ENCODE measurements at regions not wholly inside any gene's neighbourhood (a gene's known extent, or its start where the extent isn't known, plus 50 kb on each side); places are given as distances from the start of the nearest gene placed in this dataset.

DNA sequence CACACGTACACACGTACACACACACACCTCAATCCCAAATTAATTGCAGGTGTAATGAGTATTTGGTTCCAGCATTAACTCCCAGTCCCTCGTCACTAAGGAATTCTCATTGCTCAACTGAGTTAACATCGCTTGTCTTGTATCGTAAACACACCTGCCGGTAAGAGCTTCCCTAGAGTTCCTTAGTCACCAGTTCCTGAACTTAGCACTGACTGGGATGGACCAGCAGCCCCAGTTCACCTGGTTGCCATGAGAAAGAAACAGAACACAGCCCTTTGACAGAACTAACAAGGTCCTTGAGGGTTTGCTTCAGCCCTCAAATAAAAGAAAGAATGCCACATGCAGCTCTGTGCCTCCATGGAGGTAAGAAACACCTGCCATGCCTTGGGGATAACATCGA, 66.3 kb upstream of the SLCO3A1 start:
- no peak overlapping the region for H3K4me2 ChIP-seq (ENCODE audit: low read length)
- no peaks in the 10 kb centered on the region for H4K20me1 ChIP-seq (ENCODE audit: insufficient read depth, low read length)
- H3K4me3 ChIP-seq (ENCODE audit: low read length): no peak overlapping the region
- H3K27ac ChIP-seq (ENCODE audit: low read length): no peak overlapping the region
- H3K79me2 ChIP-seq (ENCODE audit: low read length): no peaks in the 10 kb centered on the region
- TF ChIP-seq, protein P1, sequence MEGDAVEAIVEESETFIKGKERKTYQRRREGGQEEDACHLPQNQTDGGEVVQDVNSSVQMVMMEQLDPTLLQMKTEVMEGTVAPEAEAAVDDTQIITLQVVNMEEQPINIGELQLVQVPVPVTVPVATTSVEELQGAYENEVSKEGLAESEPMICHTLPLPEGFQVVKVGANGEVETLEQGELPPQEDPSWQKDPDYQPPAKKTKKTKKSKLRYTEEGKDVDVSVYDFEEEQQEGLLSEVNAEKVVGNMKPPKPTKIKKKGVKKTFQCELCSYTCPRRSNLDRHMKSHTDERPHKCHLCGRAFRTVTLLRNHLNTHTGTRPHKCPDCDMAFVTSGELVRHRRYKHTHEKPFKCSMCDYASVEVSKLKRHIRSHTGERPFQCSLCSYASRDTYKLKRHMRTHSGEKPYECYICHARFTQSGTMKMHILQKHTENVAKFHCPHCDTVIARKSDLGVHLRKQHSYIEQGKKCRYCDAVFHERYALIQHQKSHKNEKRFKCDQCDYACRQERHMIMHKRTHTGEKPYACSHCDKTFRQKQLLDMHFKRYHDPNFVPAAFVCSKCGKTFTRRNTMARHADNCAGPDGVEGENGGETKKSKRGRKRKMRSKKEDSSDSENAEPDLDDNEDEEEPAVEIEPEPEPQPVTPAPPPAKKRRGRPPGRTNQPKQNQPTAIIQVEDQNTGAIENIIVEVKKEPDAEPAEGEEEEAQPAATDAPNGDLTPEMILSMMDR (IDR thresholded peaks at IDR 0.05; ENCODE audit: low read depth, low read length): no peak
- no peak for TF ChIP-seq EZH2phosphoT487 (IDR thresholded peaks at IDR 0.05; ENCODE audit: low read depth)
- no peak overlapping the region for H3K9ac ChIP-seq (ENCODE audit: low read length)
- H3K36me3 ChIP-seq (replicated peaks; ENCODE audit: low read depth, low read length): no peaks in the 10 kb centered on the region
- no peak overlapping the region for H2AFZ ChIP-seq (ENCODE audit: low read depth, low read length)
- H3K27me3 ChIP-seq (ENCODE audit: low read depth, low read length): no peaks in the 10 kb centered on the region
- no peaks in the 10 kb centered on the region for H3K4me1 ChIP-seq (ENCODE audit: low read length)
- H3K9me3 ChIP-seq (ENCODE audit: insufficient read depth, low read length): no peaks in the 10 kb centered on the region

DNA sequence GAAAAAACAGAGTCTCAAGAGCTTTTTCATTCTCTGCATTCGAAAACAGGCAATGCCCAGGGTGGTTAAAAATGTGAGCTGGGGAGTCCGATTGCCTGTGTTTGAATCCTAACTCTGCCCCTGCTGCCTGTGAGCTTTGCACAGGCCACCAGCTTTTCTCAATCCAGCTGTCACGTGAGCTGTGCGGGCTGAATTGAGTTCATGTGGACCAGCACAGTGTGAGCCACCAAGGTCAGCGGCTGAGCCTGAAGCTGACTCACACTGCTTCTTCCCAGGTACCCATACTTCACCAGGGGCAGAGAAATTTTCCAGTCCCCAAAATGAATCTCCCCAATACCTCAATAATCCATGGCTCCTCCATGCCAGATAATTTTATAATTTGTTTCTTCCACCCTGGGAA, 64.4 kb upstream of the SLCO3A1 start:
- Histone ChIP-seq H3K4me3 (ENCODE audit: low read length) (no peak overlapping the region), H4K20me1 (ENCODE audit: insufficient read depth, low read length) (no peaks in the 10 kb centered on the region), H3K9ac (ENCODE audit: low read length) (no peak overlapping the region), H3K4me2 (ENCODE audit: low read length) (no peak overlapping the region), H3K4me1 (ENCODE audit: low read length) (no peaks in the 10 kb centered on the region), H3K79me2 (ENCODE audit: low read length) (no peaks in the 10 kb centered on the region), H2AFZ (ENCODE audit: low read depth, low read length) (no peak overlapping the region), H3K9me3 (ENCODE audit: insufficient read depth, low read length) (no peaks in the 10 kb centered on the region), H3K27ac (ENCODE audit: low read length) (no peak overlapping the region), H3K36me3 (replicated peaks; ENCODE audit: low read depth, low read length) (no peaks in the 10 kb centered on the region), H3K27me3 (ENCODE audit: low read depth, low read length) (0 out of 2 replicates have a peak, but pooled peaks cover 4% of the 10 kb centered on the region)
- TF ChIP-seq, protein P1 (IDR thresholded peaks at IDR 0.05; ENCODE audit: low read depth, low read length): no peak
- TF ChIP-seq EZH2phosphoT487 (IDR thresholded peaks at IDR 0.05; ENCODE audit: low read depth): no peak

DNA sequence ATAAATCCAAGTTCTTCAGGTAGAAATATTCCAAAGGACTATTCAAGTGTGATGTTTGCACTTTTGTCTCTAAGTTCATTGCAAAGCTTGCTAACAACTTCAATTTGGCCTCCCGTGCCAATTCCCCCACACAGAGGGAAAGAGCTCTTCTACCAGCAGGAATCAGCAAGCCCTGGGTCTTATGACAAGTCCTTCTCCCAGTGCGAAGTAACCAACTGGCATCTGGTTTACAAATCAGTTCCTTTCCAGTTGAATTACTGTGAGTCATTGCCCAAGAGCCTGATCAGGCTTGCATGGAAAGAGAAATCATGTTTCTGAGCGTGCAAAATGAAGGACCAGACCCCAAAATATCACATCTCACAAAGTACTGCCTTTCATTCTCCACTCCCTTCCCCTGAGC, 62.7 kb upstream of the SLCO3A1 start:
- H3K27me3 ChIP-seq (ENCODE audit: low read depth, low read length): 0 out of 2 replicates have a peak, but pooled peaks cover 4% of the 10 kb centered on the region
- no peak for TF ChIP-seq EZH2phosphoT487 (IDR thresholded peaks at IDR 0.05; ENCODE audit: low read depth)
- TF ChIP-seq, protein P1 (IDR thresholded peaks at IDR 0.05; ENCODE audit: low read depth, low read length): no peak
- H3K9me3 ChIP-seq (ENCODE audit: insufficient read depth, low read length): no peaks in the 10 kb centered on the region

DNA sequence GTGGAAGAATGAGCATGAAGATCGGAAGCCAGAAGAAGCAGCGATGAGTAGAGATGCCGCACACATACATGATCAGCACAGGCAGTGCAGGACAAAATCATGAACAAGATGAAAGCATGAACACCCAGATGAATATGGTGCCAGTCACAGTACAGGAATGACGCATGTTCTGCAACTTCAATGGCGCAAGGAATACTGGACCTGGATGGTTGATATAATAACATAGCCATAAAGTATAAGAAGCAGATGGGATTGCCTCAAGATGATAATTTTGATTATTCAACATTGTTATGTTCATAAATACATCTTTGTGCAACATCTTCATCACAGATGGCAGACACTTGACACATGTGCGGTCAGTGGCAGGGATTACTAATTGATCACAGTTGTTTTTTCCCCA, 59.7 kb upstream of the SLCO3A1 start:
- no peak for TF ChIP-seq EZH2phosphoT487 (IDR thresholded peaks at IDR 0.05; ENCODE audit: low read depth)
- TF ChIP-seq, protein P1 (IDR thresholded peaks at IDR 0.05; ENCODE audit: low read depth, low read length): no peak
- Histone ChIP-seq H3K4me2 (ENCODE audit: low read length) (no peak overlapping the region), H2AFZ (ENCODE audit: low read depth, low read length) (no peak overlapping the region), H3K9ac (ENCODE audit: low read length) (no peak overlapping the region), H3K9me3 (ENCODE audit: insufficient read depth, low read length) (no peaks in the 10 kb centered on the region), H3K79me2 (ENCODE audit: low read length) (no peaks in the 10 kb centered on the region), H3K27me3 (ENCODE audit: low read depth, low read length) (0 out of 2 replicates have a peak, but pooled peaks cover 4% of the 10 kb centered on the region), H4K20me1 (ENCODE audit: insufficient read depth, low read length) (no peaks in the 10 kb centered on the region), H3K27ac (ENCODE audit: low read length) (no peak overlapping the region), H3K4me1 (ENCODE audit: low read length) (no peaks in the 10 kb centered on the region), H3K4me3 (ENCODE audit: low read length) (no peak overlapping the region), H3K36me3 (replicated peaks; ENCODE audit: low read depth, low read length) (no peaks in the 10 kb centered on the region)

More for the DNA sequence above, 62.7 kb upstream of the SLCO3A1 start:
- Histone ChIP-seq H3K27ac (ENCODE audit: low read length) (no peak overlapping the region), H3K36me3 (replicated peaks; ENCODE audit: low read depth, low read length) (no peaks in the 10 kb centered on the region), H3K79me2 (ENCODE audit: low read length) (no peaks in the 10 kb centered on the region), H4K20me1 (ENCODE audit: insufficient read depth, low read length) (no peaks in the 10 kb centered on the region), H3K4me3 (ENCODE audit: low read length) (no peak overlapping the region), H2AFZ (ENCODE audit: low read depth, low read length) (no peak overlapping the region), H3K4me2 (ENCODE audit: low read length) (no peak overlapping the region), H3K9ac (ENCODE audit: low read length) (no peak overlapping the region), H3K4me1 (ENCODE audit: low read length) (no peaks in the 10 kb centered on the region)

Measured in OCI-LY3 (cell line).